WTC11 (cell line): ENCODE measurements at regions not wholly inside any gene's neighbourhood (a gene's known extent, or its start where the extent isn't known, plus 50 kb on each side); places are given as distances from the start of the nearest gene placed in this dataset.
A peak's percentile ranks its signal among the peaks of the same experiment; 100 is the strongest.

Experiments used
- ATAC-seq: fragments of 200-7000 bp; cut with Tn5 transposase; 2 replicates; pipeline ENCODE4 v1.10.0; 2021; ENCODE audit warnings: mild to moderate bottlenecking, moderate library complexity
- CTCF ChIA-PET: fragments of 300-600 bp; sonication (Branson Sonifier 250); formaldehyde crosslinking; loops from one replicate; lab custom pipeline; 2021; ENCODE audit warnings: antibody characterized with exemption; lab: Charles Lee
- POLR2A ChIA-PET: fragments of 350-600 bp; sonication (Branson Sonifier 250); formaldehyde crosslinking; loops from one replicate; lab custom pipeline; 2021; ENCODE audit warnings: antibody characterized with exemption; lab: Charles Lee
- DNase-seq: peaks from one replicate; pipeline ENCODE4 v3.0.0; 2021; ENCODE audit warnings: low spot score
- H3K27ac Mint-ChIP-seq: 2 replicates; pipeline ENCODE4 v1.8.0; 2021; ENCODE audit warnings: mixed read lengths
- H3K27me3 Mint-ChIP-seq: 2 replicates; pipeline ENCODE4 v1.8.0; 2021; ENCODE audit warnings: low read depth, mild to moderate bottlenecking, moderate library complexity, mixed read lengths
- H3K36me3 Mint-ChIP-seq: 2 replicates; pipeline ENCODE4 v1.8.0; 2021; ENCODE audit warnings: mixed read lengths
- H3K4me1 Mint-ChIP-seq: 2 replicates; pipeline ENCODE4 v1.8.0; 2022; ENCODE audit warnings: mixed read lengths
- H3K4me3 Mint-ChIP-seq: 2 replicates; pipeline ENCODE4 v1.8.0; 2021; ENCODE audit warnings: mild to moderate bottlenecking, moderate library complexity, mixed read lengths
- H3K9me3 Mint-ChIP-seq: 2 replicates; pipeline ENCODE4 v1.8.0; 2021; ENCODE audit warnings: mixed read lengths
- CREM ChIP-seq: sonication (generic); formaldehyde crosslinking; IDR thresholded peaks from 2 replicates; pipeline ENCODE4 v1.8.1; 2022; ENCODE audit warnings: mild to moderate bottlenecking, missing genetic modification reagents, moderate library complexity
- FOXP1 ChIP-seq: sonication (generic); formaldehyde crosslinking; IDR thresholded peaks from 2 replicates; pipeline ENCODE4 v1.8.0; 2022; ENCODE audit warnings: missing genetic modification reagents, mild to moderate bottlenecking, moderate library complexity, borderline replicate concordance
- FOXP4 ChIP-seq: sonication (generic); formaldehyde crosslinking; IDR thresholded peaks from 2 replicates; pipeline ENCODE4 v1.8.0; 2022; ENCODE audit warnings: mild to moderate bottlenecking, missing genetic modification reagents
- HMGA2 ChIP-seq: fragments of 250-450 bp; sonication (Bioruptor Pico); IDR thresholded peaks from 2 replicates; pipeline ENCODE4 v1.4.0; 2021; ENCODE audit warnings: mild to moderate bottlenecking, moderate library complexity
- IRF2 ChIP-seq: sonication (generic); formaldehyde crosslinking; IDR thresholded peaks from 2 replicates; pipeline ENCODE4 v1.8.0; 2022; ENCODE audit warnings: low read depth, missing genetic modification reagents, borderline replicate concordance
- MXD4 ChIP-seq: fragments of 250-450 bp; sonication (Bioruptor Pico); IDR thresholded peaks from 2 replicates; pipeline ENCODE4 v1.8.0; 2021; ENCODE audit warnings: mild to moderate bottlenecking, moderate library complexity, borderline replicate concordance
- NR2C2 ChIP-seq: sonication (generic); formaldehyde crosslinking; IDR thresholded peaks from 2 replicates; pipeline ENCODE4 v1.8.0; 2022; ENCODE audit warnings: mild to moderate bottlenecking, missing genetic modification reagents
- PREB ChIP-seq: sonication (generic); formaldehyde crosslinking; IDR thresholded peaks from 2 replicates; pipeline ENCODE4 v1.8.1; 2022; ENCODE audit warnings: mild to moderate bottlenecking, missing genetic modification reagents, moderate library complexity, borderline replicate concordance
- SOX15 ChIP-seq: fragments of 250-450 bp; sonication (Bioruptor Pico); IDR thresholded peaks from 2 replicates; pipeline ENCODE4 v1.9.0; 2021; ENCODE audit warnings: mild to moderate bottlenecking
- SP1 ChIP-seq: sonication (generic); formaldehyde crosslinking; conservative IDR thresholded peaks from 2 replicates; pipeline ENCODE4 v1.8.1; 2022; ENCODE audit warnings: missing genetic modification reagents
- TEAD4 ChIP-seq: sonication (generic); formaldehyde crosslinking; IDR thresholded peaks from 2 replicates; pipeline ENCODE4 v1.8.0; 2022; ENCODE audit warnings: mild to moderate bottlenecking, missing genetic modification reagents
- TP53 ChIP-seq: sonication (generic); formaldehyde crosslinking; IDR thresholded peaks from 2 replicates; pipeline ENCODE4 v1.8.1; 2023; ENCODE audit warnings: mild to moderate bottlenecking, missing genetic modification reagents
- ZBTB21 ChIP-seq: sonication (generic); formaldehyde crosslinking; IDR thresholded peaks from 2 replicates; pipeline ENCODE4 v1.8.1; 2023; ENCODE audit warnings: mild to moderate bottlenecking, missing genetic modification reagents, borderline replicate concordance
- ZNF317 ChIP-seq: sonication (generic); formaldehyde crosslinking; IDR thresholded peaks from 2 replicates; pipeline ENCODE4 v1.8.1; 2023; ENCODE audit warnings: low read depth, mild to moderate bottlenecking, moderate library complexity, missing genetic modification reagents, borderline replicate concordance
- ZNF416 ChIP-seq: fragments of 250-450 bp; sonication (Bioruptor Pico); IDR thresholded peaks from 2 replicates; pipeline ENCODE4 v1.9.0; 2021; ENCODE audit warnings: mild to moderate bottlenecking, inconsistent platforms
- ZNF671 ChIP-seq: fragments of 250-450 bp; sonication (Bioruptor Pico); IDR thresholded peaks from 2 replicates; pipeline ENCODE4 v1.8.0; 2021; ENCODE audit warnings: mild to moderate bottlenecking
- TF ChIP-seq, protein P1 (sequence below): sonication (generic); formaldehyde crosslinking; IDR thresholded peaks from 2 replicates; pipeline ENCODE4 v1.8.1; 2022; ENCODE audit warnings: missing genetic modification reagents, borderline replicate concordance
- TF ChIP-seq, protein P2 (sequence below): fragments of 250-450 bp; sonication (Bioruptor Pico); IDR thresholded peaks from 2 replicates; pipeline ENCODE4 v1.9.0; 2021; ENCODE audit warnings: mild to moderate bottlenecking
- TF ChIP-seq, protein P3 (sequence below): sonication (generic); formaldehyde crosslinking; IDR thresholded peaks from 2 replicates; pipeline ENCODE4 v1.8.1; 2023; ENCODE audit warnings: mild to moderate bottlenecking, missing genetic modification reagents, borderline replicate concordance

DNA sequence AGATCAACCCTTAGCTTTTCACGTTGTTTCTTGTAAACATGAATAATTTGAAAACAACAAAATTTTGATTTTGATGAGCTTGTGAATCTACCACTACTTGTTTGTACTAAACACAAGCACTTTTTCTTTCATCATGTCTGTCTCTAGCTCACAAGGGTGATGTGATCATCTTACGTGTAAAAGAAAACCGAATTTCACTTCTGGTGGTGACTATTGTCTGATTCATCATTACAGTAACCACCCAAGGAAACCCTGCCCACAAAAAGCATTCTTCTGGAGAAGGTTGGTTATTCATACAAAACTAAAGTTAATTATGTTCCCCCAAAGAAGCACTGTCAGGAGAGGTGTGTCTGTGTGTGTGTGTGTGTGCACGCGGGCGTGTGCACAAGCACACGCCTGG, 285.4 kb downstream of the ZNF516 start:
- TF ChIP-seq FOXP4 (CRISPR knock-in tag) (no peak), TEAD4 (no peak), ZNF416 (no peak)
- TF ChIP-seq, protein P1, sequence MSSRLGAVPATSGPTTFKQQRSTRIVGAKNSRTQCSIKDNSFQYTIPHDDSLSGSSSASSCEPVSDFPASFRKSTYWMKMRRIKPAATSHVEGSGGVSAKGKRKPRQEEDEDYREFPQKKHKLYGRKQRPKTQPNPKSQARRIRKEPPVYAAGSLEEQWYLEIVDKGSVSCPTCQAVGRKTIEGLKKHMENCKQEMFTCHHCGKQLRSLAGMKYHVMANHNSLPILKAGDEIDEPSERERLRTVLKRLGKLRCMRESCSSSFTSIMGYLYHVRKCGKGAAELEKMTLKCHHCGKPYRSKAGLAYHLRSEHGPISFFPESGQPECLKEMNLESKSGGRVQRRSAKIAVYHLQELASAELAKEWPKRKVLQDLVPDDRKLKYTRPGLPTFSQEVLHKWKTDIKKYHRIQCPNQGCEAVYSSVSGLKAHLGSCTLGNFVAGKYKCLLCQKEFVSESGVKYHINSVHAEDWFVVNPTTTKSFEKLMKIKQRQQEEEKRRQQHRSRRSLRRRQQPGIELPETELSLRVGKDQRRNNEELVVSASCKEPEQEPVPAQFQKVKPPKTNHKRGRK (CRISPR knock-in tag) = no peak
- Mint-ChIP-seq H3K4me3 (no peak overlapping the region), H3K27me3 (no peaks in the 10 kb centered on the region), H3K9me3 (no peaks in the 10 kb centered on the region), H3K36me3 (no peaks in the 10 kb centered on the region), H3K27ac (no peak overlapping the region), H3K4me1 (peaks cover 16% of the 10 kb centered on the region)
- no peak for DNase-seq
- POLR2A ChIA-PET = no interaction called here
- CTCF ChIA-PET = interaction anchor here (0.9 kb wide), 1 partner anchor 48 kb away, joined by 3 read pairs; no protein-coding TSS in a partner anchor
- no peak for ATAC-seq

DNA sequence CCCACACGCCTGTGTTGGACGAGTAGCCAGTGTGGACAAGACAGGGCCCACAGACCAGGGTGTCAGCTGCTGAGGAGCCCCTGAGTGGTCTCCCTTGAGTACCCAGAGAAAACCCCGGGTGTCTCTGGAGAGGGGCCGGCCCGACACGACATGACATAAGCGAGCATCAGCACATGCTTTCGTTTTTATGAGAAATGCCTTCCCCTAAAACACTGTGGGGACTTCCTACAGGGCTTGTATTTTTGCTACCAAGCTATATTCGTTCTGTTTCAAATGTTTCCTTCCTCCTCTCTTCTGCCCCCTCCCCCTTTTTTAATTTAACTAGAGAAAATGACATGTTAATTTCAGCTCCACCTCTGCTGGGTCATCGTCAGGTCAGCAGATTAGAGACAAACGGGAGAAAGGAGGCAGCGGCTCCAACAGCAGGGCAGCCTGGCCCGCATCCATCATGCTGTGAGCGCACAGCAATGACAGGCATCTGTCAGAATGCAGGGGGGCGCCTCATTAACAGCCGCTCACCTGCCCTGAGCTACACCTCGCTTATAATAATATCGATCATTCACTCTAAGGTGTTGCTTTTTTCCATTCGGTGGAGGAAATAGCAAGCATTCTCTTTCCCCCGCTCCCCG, 286.2 kb downstream of the ZNF516 start:
- ChIA-PET CTCF (interaction anchor here (0.9 kb wide), 1 partner anchor 49 kb away, joined by 3 read pairs; no protein-coding TSS in a partner anchor), POLR2A (no interaction called here)
- no peak for TF ChIP-seq ZBTB21 (CRISPR knock-in tag)
- TF ChIP-seq, protein P1 (CRISPR knock-in tag) = no peak
- TF ChIP-seq, protein P2, sequence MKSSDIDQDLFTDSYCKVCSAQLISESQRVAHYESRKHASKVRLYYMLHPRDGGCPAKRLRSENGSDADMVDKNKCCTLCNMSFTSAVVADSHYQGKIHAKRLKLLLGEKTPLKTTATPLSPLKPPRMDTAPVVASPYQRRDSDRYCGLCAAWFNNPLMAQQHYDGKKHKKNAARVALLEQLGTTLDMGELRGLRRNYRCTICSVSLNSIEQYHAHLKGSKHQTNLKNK = no peak
- TF ChIP-seq MXD4 (CRISPR knock-in tag) = no peak
- no peak for TF ChIP-seq SP1 (CRISPR knock-in tag)
- TF ChIP-seq NR2C2 (CRISPR knock-in tag) = no peak
- no peak for TF ChIP-seq SOX15 (CRISPR knock-in tag)
- TF ChIP-seq PREB (CRISPR knock-in tag) = no peak
- TF ChIP-seq CREM = no peak
- TF ChIP-seq ZNF671 = no peak
- no peak for TF ChIP-seq TP53 (CRISPR knock-in tag)
- TF ChIP-seq ZNF317 (CRISPR knock-in tag) = no peak
- no peak for DNase-seq
- ATAC-seq = peak; percentile 43; the same call in 1 of the 2 replicates
- Mint-ChIP-seq H3K4me1 (peaks cover 16% of the 10 kb centered on the region), H3K36me3 (no peaks in the 10 kb centered on the region), H3K9me3 (0 out of 2 replicates have a peak, but pooled peaks cover 1% of the 10 kb centered on the region), H3K4me3 (no peak overlapping the region), H3K27me3 (no peaks in the 10 kb centered on the region), H3K27ac (no peak overlapping the region)

GRCh38 chr18:76205906-76206305, 289.1 kb downstream of the ZNF516 start:
- peaks cover 22% of the 10 kb centered on the region for H3K36me3 Mint-ChIP-seq
- H3K4me1 Mint-ChIP-seq = peaks cover 12% of the 10 kb centered on the region
- ATAC-seq (no peak), DNase-seq (no peak)
- TF ChIP-seq FOXP1 (CRISPR knock-in tag) (no peak), HMGA2 (no peak), IRF2 (CRISPR knock-in tag) (no peak)
- TF ChIP-seq, protein P3, sequence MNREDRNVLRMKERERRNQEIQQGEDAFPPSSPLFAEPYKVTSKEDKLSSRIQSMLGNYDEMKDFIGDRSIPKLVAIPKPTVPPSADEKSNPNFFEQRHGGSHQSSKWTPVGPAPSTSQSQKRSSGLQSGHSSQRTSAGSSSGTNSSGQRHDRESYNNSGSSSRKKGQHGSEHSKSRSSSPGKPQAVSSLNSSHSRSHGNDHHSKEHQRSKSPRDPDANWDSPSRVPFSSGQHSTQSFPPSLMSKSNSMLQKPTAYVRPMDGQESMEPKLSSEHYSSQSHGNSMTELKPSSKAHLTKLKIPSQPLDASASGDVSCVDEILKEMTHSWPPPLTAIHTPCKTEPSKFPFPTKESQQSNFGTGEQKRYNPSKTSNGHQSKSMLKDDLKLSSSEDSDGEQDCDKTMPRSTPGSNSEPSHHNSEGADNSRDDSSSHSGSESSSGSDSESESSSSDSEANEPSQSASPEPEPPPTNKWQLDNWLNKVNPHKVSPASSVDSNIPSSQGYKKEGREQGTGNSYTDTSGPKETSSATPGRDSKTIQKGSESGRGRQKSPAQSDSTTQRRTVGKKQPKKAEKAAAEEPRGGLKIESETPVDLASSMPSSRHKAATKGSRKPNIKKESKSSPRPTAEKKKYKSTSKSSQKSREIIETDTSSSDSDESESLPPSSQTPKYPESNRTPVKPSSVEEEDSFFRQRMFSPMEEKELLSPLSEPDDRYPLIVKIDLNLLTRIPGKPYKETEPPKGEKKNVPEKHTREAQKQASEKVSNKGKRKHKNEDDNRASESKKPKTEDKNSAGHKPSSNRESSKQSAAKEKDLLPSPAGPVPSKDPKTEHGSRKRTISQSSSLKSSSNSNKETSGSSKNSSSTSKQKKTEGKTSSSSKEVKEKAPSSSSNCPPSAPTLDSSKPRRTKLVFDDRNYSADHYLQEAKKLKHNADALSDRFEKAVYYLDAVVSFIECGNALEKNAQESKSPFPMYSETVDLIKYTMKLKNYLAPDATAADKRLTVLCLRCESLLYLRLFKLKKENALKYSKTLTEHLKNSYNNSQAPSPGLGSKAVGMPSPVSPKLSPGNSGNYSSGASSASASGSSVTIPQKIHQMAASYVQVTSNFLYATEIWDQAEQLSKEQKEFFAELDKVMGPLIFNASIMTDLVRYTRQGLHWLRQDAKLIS (CRISPR knock-in tag) = no peak
- ChIA-PET CTCF (no interaction called here), POLR2A (no interaction called here)
- H3K27ac Mint-ChIP-seq = no peak overlapping the region
- no peaks in the 10 kb centered on the region for H3K27me3 Mint-ChIP-seq
- H3K9me3 Mint-ChIP-seq = peaks cover 27% of the 10 kb centered on the region
- H3K4me3 Mint-ChIP-seq = no peak overlapping the region
